Activated B cell treated with CpG ODN at 0.5 μM for 24 hours (primary cell): ENCODE measurements at regions not wholly inside any gene's neighbourhood (a gene's known extent, or its start where the extent isn't known, plus 50 kb on each side); places are given as distances from the start of the nearest gene placed in this dataset.
"Not testable (repeated sequence)": the region's sequence is repeated elsewhere in the genome, so short reads cannot be mapped to it uniquely, and the experiment has no call there.

Experiments
- ATAC-seq: fragments of 200-7000 bp; cut with Tn5 transposase; one replicate; pipeline ENCODE4 v1.10.0; 2021; ENCODE audit warnings: low read depth, mild to moderate bottlenecking, moderate library complexity
- CTCF ChIA-PET: fragments of 350-600 bp; sonication (Branson Sonifier 250); formaldehyde crosslinking; loops from one replicate; lab custom pipeline; 2021; ENCODE audit warnings: antibody characterized with exemption; lab: Charles Lee
- POLR2A ChIA-PET: fragments of 350-600 bp; sonication (Branson Sonifier 250); formaldehyde crosslinking; loops from one replicate; lab custom pipeline; 2021; ENCODE audit warnings: antibody characterized with exemption; lab: Charles Lee
- DNase-seq: peaks from one replicate; pipeline ENCODE4 v3.0.0; 2022
- H3K27ac Mint-ChIP-seq: one replicate; pipeline ENCODE4 v1.8.0; 2020; ENCODE audit warnings: mixed read lengths
- H3K27me3 Mint-ChIP-seq: one replicate; pipeline ENCODE4 v1.8.0; 2021; ENCODE audit warnings: mixed read lengths
- H3K36me3 Mint-ChIP-seq: one replicate; pipeline ENCODE4 v1.8.0; 2021; ENCODE audit warnings: low read depth, mixed read lengths
- H3K4me1 Mint-ChIP-seq: one replicate; pipeline ENCODE4 v1.8.0; 2021; ENCODE audit warnings: mixed read lengths
- H3K4me3 Mint-ChIP-seq: one replicate; pipeline ENCODE4 v1.8.0; 2020; ENCODE audit warnings: mild to moderate bottlenecking, mixed read lengths
- H3K9me3 Mint-ChIP-seq: one replicate; pipeline ENCODE4 v1.8.0; 2020; ENCODE audit warnings: mixed read lengths
- intact Hi-C: fragments of 100-400 bp; cut with micrococcal nuclease; formaldehyde crosslinking; loops from one replicate; pipeline ENCODE4 v1.15.1; 2024
- TF ChIP-seq, protein P1 (sequence below): fragments of 200-600 bp; IDR thresholded peaks from one replicate; pipeline ENCODE4 v1.8.0; 2022; ENCODE audit warnings: antibody characterized with exemption, mild to moderate bottlenecking

DNA sequence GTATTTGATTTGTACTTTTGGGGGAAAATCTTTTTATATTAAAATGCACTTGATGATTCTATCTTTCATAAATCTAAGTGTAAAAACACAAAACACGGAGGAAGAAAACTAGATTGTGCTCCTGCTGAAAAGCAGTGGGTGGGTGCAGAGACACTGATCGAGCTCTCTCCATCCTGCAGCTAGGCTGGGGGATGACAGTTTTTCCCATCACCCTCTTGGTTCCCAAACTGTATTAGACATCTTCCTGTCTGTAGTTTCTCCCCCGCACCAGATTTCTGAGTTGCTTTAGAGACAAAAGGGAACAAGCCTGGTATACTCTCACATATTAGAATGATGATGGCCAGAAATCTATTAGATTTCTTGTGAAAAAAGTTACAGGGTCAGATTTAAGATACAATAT is 99.6 kb downstream of the FAM114A2 start:
- Mint-ChIP-seq H3K4me1 (no peaks in the 10 kb centered on the region), H3K36me3 (no peaks in the 10 kb centered on the region), H3K9me3 (peaks cover 33% of the 10 kb centered on the region), H3K27me3 (peaks cover 5% of the 10 kb centered on the region), H3K4me3 (no peak overlapping the region), H3K27ac (no peak overlapping the region)
- no peak for ATAC-seq
- TF ChIP-seq, protein P1, sequence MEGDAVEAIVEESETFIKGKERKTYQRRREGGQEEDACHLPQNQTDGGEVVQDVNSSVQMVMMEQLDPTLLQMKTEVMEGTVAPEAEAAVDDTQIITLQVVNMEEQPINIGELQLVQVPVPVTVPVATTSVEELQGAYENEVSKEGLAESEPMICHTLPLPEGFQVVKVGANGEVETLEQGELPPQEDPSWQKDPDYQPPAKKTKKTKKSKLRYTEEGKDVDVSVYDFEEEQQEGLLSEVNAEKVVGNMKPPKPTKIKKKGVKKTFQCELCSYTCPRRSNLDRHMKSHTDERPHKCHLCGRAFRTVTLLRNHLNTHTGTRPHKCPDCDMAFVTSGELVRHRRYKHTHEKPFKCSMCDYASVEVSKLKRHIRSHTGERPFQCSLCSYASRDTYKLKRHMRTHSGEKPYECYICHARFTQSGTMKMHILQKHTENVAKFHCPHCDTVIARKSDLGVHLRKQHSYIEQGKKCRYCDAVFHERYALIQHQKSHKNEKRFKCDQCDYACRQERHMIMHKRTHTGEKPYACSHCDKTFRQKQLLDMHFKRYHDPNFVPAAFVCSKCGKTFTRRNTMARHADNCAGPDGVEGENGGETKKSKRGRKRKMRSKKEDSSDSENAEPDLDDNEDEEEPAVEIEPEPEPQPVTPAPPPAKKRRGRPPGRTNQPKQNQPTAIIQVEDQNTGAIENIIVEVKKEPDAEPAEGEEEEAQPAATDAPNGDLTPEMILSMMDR: no peak
- no peak for DNase-seq
- intact Hi-C loops: no loop called here
- POLR2A ChIA-PET: no interaction called here
- CTCF ChIA-PET: no interaction called here

DNA sequence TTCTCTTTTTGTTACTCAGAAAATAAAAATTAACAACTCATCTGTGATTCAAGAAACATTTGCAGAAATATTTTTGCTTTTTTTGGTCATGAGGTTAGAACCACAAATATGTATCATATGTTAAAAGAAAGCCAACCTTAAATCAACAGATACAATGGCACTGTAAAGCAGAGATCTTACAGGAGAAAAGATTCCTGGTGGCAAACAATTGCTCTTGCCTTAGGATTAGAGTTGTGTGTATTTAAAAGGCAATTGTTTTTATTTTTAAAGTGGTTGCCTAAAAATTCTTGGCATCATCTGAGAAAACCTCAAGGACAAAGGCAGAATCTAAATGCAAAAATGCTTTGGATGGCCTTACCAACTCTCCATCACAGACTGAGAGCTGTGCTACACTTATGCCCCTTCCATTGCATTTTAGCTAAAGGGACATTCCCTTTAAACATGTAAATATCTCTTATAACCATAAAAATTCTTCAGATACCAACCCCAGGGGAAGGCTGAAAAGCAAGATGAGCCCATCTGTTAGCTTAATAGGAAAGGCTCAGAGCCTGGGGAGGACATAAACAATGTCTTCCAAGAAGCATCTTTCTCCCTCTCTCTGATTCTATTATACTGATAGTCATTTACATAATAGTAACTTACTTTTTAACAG is 100.4 kb downstream of the FAM114A2 start:
- ChIA-PET POLR2A (no interaction called here), CTCF (no interaction called here)
- intact Hi-C loops: no loop called here
- Mint-ChIP-seq H3K36me3 (no peaks in the 10 kb centered on the region), H3K4me3 (no peak overlapping the region), H3K27ac (no peak overlapping the region), H3K4me1 (no peaks in the 10 kb centered on the region), H3K9me3 (peaks cover 29% of the 10 kb centered on the region), H3K27me3 (peaks cover 5% of the 10 kb centered on the region)
- DNase-seq (no peak), ATAC-seq (no peak)
- TF ChIP-seq, protein P1: no peak

DNA sequence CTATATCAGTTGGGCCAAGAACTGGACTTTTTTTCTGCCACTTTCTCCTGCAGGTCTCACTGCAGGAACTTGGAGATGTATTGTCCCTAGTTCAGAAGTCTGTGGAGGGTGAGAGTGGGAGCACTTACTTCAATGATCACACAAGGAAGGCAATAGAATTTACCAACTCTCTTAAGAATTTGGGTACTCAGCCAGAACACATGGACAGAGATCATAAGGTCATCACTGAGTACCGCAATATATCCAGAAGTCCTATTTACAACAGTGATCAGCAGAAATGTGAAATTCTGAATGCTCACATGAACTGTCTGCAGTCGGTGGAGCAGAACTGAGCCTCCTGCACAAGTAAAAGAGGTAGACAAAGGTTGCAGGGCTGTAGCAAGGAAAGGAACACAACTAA is 101.0 kb downstream of the FAM114A2 start:
- DNase-seq: no peak
- CTCF ChIA-PET: no interaction called here
- TF ChIP-seq, protein P1: no peak
- POLR2A ChIA-PET: no interaction called here
- no peak overlapping the region for H3K27ac Mint-ChIP-seq
- no peaks in the 10 kb centered on the region for H3K36me3 Mint-ChIP-seq
- peaks cover 29% of the 10 kb centered on the region for H3K9me3 Mint-ChIP-seq
- ATAC-seq: no peak
- peaks cover 5% of the 10 kb centered on the region for H3K27me3 Mint-ChIP-seq
- H3K4me1 Mint-ChIP-seq: no peaks in the 10 kb centered on the region
- intact Hi-C loops: no loop called here
- no peak overlapping the region for H3K4me3 Mint-ChIP-seq

DNA sequence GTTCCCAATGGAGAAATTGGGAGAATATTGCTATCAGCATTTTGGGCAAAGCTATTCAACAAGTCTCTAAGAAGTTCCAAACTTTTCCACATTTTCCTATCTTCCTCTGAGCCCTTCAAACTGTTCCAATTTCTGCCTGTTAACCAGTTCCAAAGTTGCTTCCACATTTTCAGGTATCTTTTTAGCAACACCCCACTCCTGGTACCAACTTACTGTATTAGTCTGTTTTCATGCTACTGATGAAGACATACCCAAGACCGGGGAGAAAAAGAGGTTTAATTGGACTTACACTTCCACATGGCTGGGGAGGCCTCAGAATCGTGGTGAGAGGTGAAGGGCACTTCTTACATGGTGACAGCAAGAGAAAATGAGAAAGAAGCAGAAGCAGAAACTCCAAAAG is 103.6 kb downstream of the FAM114A2 start:
- H3K27me3 Mint-ChIP-seq, DNase-seq, POLR2A ChIA-PET, CTCF ChIA-PET, ATAC-seq, H3K36me3 Mint-ChIP-seq, H3K4me3 Mint-ChIP-seq, intact Hi-C loops, H3K4me1 Mint-ChIP-seq, H3K27ac Mint-ChIP-seq: not testable (repeated sequence)
- peaks cover 19% of the 10 kb centered on the region for H3K9me3 Mint-ChIP-seq

DNA sequence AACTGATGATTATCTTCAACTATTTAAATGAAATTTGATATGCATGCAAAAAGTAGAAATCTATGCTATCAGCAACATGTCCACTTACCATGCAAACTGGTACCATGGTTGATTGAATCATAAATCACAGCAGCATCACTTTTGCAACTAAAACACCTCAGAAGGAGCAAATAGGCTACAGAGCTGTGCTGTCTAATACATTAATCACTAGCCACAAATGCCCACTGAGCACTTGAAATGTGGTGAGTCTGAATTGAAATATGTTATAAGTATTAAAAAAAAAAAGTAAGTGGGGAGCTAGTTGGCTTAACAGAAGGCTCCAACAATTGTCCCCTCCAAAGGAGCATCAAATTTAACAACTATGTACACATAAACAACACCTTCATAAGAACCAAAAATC is 112.5 kb downstream of the FAM114A2 start:
- Mint-ChIP-seq H3K36me3 (no peaks in the 10 kb centered on the region), H3K4me1 (no peaks in the 10 kb centered on the region), H3K4me3 (no peak overlapping the region), H3K27ac (no peak overlapping the region), H3K27me3 (peaks cover 14% of the 10 kb centered on the region), H3K9me3 (peaks cover 4% of the 10 kb centered on the region)
- CTCF ChIA-PET: no interaction called here
- ATAC-seq (no peak), DNase-seq (no peak)
- POLR2A ChIA-PET: no interaction called here
- intact Hi-C loops: no loop called here
- TF ChIP-seq, protein P1: no peak

DNA sequence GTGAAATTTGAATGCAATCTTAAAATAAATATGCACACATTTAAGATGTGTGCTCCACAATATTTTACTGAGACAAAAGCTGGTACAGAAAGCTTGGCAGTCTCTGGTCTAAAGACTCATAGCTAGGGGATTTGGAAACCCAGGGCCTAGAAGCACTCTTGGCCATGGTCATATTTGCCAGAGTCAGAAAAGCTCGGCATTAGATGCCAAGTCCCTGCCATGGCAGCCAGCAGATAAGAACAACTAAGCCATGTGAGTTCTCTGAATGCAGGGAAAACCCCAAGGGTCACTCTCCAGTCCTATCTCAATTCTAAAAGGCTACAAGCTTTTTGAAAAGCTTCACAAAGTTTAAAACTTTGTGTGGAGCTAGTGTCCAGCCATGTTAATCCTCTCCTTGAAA is 119.5 kb downstream of the FAM114A2 start:
- Mint-ChIP-seq H3K36me3 (no peaks in the 10 kb centered on the region), H3K9me3 (peaks cover 13% of the 10 kb centered on the region), H3K27ac (no peak overlapping the region), H3K27me3 (peaks cover 22% of the 10 kb centered on the region), H3K4me1 (no peaks in the 10 kb centered on the region), H3K4me3 (no peak overlapping the region)
- ChIA-PET CTCF (no interaction called here), POLR2A (no interaction called here)
- TF ChIP-seq, protein P1: no peak
- no peak for ATAC-seq
- intact Hi-C loops: no loop called here
- no peak for DNase-seq
